NB4 (cell line): ENCODE measurements at regions not wholly inside any gene's neighbourhood (a gene's known extent, or its start where the extent isn't known, plus 50 kb on each side); places are given as distances from the start of the nearest gene placed in this dataset.
"Not testable (repeated sequence)": the region's sequence is repeated elsewhere in the genome, so short reads cannot be mapped to it uniquely, and the experiment has no call there.

Experiments used
- DNase-seq: peaks from one replicate; pipeline ENCODE4 v3.0.0; 2010; ENCODE audit warnings: low read depth
- H3K4me3 ChIP-seq: one replicate; pipeline ENCODE4 v1.5.1; 2011; ENCODE audit warnings: mild to moderate bottlenecking, low read depth, low read length, moderate library complexity
- CTCF ChIP-seq: IDR thresholded peaks from one replicate; pipeline ENCODE4 v1.5.1; 2012; ENCODE audit warnings: low read depth, low read length
- MAX ChIP-seq: IDR thresholded peaks from 2 replicates; pipeline ENCODE4 v1.6.1; 2011; ENCODE audit warnings: low read depth, low read length
- MYC ChIP-seq: IDR thresholded peaks from 2 replicates; pipeline ENCODE4 v1.6.1; 2011; ENCODE audit warnings: low read depth, low read length
- POLR2A ChIP-seq: IDR thresholded peaks from 2 replicates; pipeline ENCODE4 v1.6.1; 2011; ENCODE audit warnings: mild to moderate bottlenecking; ENCODE audit not compliant: insufficient read length; ENCODE audit errors: extremely low read depth

GRCh38 chr2:67131257-67131609 lies 265.9 kb upstream of the ETAA1 start:
- TF ChIP-seq CTCF, result no peak
- no peak for TF ChIP-seq MYC
- TF ChIP-seq POLR2A, result no peak
- no peak for TF ChIP-seq MAX
- H3K4me3 ChIP-seq, result no peak overlapping the region
- no peak for DNase-seq

GRCh38 chr2:67132441-67132940 lies 264.6 kb upstream of the ETAA1 start:
- H3K4me3 ChIP-seq, DNase-seq: not testable (repeated sequence)

GRCh38 chr2:67135208-67135607 lies 261.9 kb upstream of the ETAA1 start:
- no peak for DNase-seq
- TF ChIP-seq POLR2A (no peak), MAX (no peak), CTCF (no peak), MYC (no peak)
- H3K4me3 ChIP-seq, result no peak overlapping the region

GRCh38 chr2:67137699-67138098 lies 259.4 kb upstream of the ETAA1 start:
- TF ChIP-seq MYC (no peak), CTCF (no peak), MAX (no peak), POLR2A (no peak)
- no peak for DNase-seq
- no peak overlapping the region for H3K4me3 ChIP-seq

- no peak overlapping the region for H3K4me3 ChIP-seq
- DNase-seq, result no peak
- TF ChIP-seq MAX (no peak), POLR2A (no peak), CTCF (no peak), MYC (no peak)
These were observed 255.1 kb upstream of the ETAA1 start for GRCh38 chr2:67142071-67142470.

GRCh38 chr2:67142741-67143140 lies 254.4 kb upstream of the ETAA1 start:
- no peak overlapping the region for H3K4me3 ChIP-seq
- TF ChIP-seq POLR2A (no peak), CTCF (no peak)
- no peak for DNase-seq

- no peak for TF ChIP-seq MYC
- TF ChIP-seq MAX, result no peak
- no peak for TF ChIP-seq POLR2A
- TF ChIP-seq CTCF, result no peak
- DNase-seq, result no peak
- no peak overlapping the region for H3K4me3 ChIP-seq
These were observed 251.3 kb upstream of the ETAA1 start for GRCh38 chr2:67145851-67146250.
